Calu3 (cell line): ENCODE measurements at regions not wholly inside any gene's neighbourhood (a gene's known extent, or its start where the extent isn't known, plus 50 kb on each side); places are given as distances from the start of the nearest gene placed in this dataset.

Source experiments
- BruUV-seq: library from RNA; stranded (reverse); fragments of 400-500 nt; replicated peaks from 2 replicates; lab custom pipeline; 2021; lab: Mats Ljungman, UMichigan
- CTCF ChIA-PET: fragments of 300-600 bp; sonication (Branson Sonifier 250); formaldehyde crosslinking; loops from one replicate; lab custom pipeline; 2022; ENCODE audit warnings: antibody characterized with exemption; lab: Charles Lee
- DNase-seq: peaks from one replicate; pipeline ENCODE4 v3.0.0; 2022
- H3K27ac Mint-ChIP-seq: one replicate; pipeline ENCODE4 v1.8.0; 2022; ENCODE audit warnings: mixed read lengths; ENCODE audit not compliant: unreplicated experiment
- H3K27me3 Mint-ChIP-seq: one replicate; pipeline ENCODE4 v1.8.0; 2022; ENCODE audit warnings: mixed read lengths; ENCODE audit not compliant: unreplicated experiment
- H3K36me3 Mint-ChIP-seq: one replicate; pipeline ENCODE4 v1.8.0; 2022; ENCODE audit warnings: mild to moderate bottlenecking, moderate library complexity, mixed read lengths; ENCODE audit not compliant: insufficient read depth, unreplicated experiment
- H3K4me1 Mint-ChIP-seq: one replicate; pipeline ENCODE4 v1.8.0; 2022; ENCODE audit warnings: mild to moderate bottlenecking, low read depth, mixed read lengths; ENCODE audit not compliant: unreplicated experiment
- H3K4me3 Mint-ChIP-seq: one replicate; pipeline ENCODE4 v1.8.0; 2022; ENCODE audit warnings: mild to moderate bottlenecking, low read depth, moderate library complexity, mixed read lengths; ENCODE audit not compliant: unreplicated experiment
- H3K9me3 Mint-ChIP-seq: one replicate; pipeline ENCODE4 v1.8.0; 2022; ENCODE audit warnings: low read depth, mixed read lengths; ENCODE audit not compliant: unreplicated experiment
- intact Hi-C: fragments of 100-400 bp; cut with micrococcal nuclease; formaldehyde crosslinking; loops from one replicate; pipeline ENCODE4 v1.10.0; 2022; ENCODE audit not compliant: unreplicated experiment
- TF ChIP-seq, protein P1 (sequence below): fragments of 200-600 bp; IDR thresholded peaks from one replicate; pipeline ENCODE4 v1.8.0; 2022; ENCODE audit warnings: antibody characterized with exemption; ENCODE audit not compliant: unreplicated experiment

DNA sequence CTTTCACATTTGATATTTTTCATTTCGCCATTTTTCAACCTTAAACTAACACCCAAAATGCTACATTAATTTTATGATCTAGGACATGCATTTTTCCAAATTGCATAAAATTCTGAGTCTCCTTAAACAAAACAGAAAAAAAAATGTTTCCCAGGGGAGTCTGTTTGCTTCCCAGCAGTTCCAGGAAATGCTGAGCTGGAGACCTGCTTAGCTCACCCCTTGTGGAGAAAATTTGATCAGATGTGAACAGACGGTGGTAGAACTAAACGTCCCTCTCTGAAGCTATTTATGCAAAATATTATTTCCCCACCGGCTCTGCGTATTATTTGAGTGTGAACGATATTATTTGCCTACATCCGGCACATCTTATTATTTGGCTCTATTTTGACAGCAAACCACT lies 74.9 kb upstream of the AGAP1 start:
- CTCF ChIA-PET = interaction anchor here (1.2 kb wide), 1 partner anchor 9 kb away, joined by 3 read pairs; no protein-coding TSS in a partner anchor
- H3K4me1 Mint-ChIP-seq = peaks cover 5% of the 10 kb centered on the region
- intact Hi-C loops = no loop called here
- H3K36me3 Mint-ChIP-seq = no peaks in the 10 kb centered on the region
- peaks cover 14% of the 10 kb centered on the region for H3K27me3 Mint-ChIP-seq
- H3K27ac Mint-ChIP-seq = no peak overlapping the region
- no peaks in the 10 kb centered on the region for H3K9me3 Mint-ChIP-seq
- TF ChIP-seq, protein P1, sequence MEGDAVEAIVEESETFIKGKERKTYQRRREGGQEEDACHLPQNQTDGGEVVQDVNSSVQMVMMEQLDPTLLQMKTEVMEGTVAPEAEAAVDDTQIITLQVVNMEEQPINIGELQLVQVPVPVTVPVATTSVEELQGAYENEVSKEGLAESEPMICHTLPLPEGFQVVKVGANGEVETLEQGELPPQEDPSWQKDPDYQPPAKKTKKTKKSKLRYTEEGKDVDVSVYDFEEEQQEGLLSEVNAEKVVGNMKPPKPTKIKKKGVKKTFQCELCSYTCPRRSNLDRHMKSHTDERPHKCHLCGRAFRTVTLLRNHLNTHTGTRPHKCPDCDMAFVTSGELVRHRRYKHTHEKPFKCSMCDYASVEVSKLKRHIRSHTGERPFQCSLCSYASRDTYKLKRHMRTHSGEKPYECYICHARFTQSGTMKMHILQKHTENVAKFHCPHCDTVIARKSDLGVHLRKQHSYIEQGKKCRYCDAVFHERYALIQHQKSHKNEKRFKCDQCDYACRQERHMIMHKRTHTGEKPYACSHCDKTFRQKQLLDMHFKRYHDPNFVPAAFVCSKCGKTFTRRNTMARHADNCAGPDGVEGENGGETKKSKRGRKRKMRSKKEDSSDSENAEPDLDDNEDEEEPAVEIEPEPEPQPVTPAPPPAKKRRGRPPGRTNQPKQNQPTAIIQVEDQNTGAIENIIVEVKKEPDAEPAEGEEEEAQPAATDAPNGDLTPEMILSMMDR = no peak
- BruUV-seq = no TSS peak
- no peak for DNase-seq
- no peak overlapping the region for H3K4me3 Mint-ChIP-seq

DNA sequence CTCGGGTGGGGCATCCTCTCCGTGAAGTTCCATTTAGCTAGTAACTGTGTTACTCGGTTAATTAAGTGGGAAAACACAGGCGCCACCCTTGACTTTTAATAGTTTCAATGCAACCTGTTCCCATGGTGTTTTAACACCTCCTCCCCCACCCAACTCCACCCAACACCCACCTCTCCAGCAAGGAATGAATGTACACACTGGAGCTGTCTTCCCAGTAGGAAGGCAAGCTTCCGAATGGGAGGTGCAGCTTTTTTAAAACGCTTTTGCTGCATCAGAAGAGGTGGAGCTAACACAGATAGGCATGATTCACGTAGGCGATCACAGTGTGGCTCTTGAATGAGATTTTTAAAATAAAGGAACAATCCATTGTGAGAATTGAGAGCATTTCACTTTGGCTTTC lies 73.8 kb upstream of the AGAP1 start:
- Mint-ChIP-seq H3K27ac (no peak overlapping the region), H3K27me3 (peaks cover 23% of the 10 kb centered on the region), H3K4me1 (no peaks in the 10 kb centered on the region), H3K4me3 (no peak overlapping the region), H3K9me3 (peaks cover 3% of the 10 kb centered on the region), H3K36me3 (no peaks in the 10 kb centered on the region)
- intact Hi-C loops = no loop called here
- CTCF ChIA-PET = no interaction called here
- BruUV-seq = no TSS peak
- no peak for DNase-seq
- TF ChIP-seq, protein P1 = no peak

DNA sequence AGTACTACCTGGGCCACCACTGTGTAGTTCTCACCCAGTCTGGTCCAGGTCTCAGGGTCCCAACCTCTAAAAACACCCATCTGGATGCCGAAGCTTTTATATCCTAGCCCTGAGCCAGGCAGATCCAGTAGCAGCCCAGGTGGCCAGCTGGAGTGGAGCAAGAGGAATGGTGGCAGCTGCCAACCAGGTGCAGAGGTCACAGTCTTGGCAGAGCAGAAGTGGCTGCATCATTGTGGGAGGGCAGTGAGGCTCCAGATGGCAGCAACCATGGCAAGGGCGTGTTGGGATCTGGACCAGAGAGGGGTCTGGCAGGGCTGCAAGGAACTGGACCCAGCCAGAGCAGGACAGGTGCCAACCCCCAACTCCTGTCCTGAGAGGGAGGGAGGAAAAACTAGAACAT lies 72.2 kb upstream of the AGAP1 start:
- TF ChIP-seq, protein P1 = no peak
- no TSS peak for BruUV-seq
- CTCF ChIA-PET = no interaction called here
- H3K27me3 Mint-ChIP-seq = peaks cover 27% of the 10 kb centered on the region
- intact Hi-C loops = no loop called here
- H3K4me1 Mint-ChIP-seq = no peaks in the 10 kb centered on the region
- H3K27ac Mint-ChIP-seq = no peak overlapping the region
- DNase-seq = no peak
- H3K36me3 Mint-ChIP-seq = no peaks in the 10 kb centered on the region
- H3K4me3 Mint-ChIP-seq = no peak overlapping the region
- peaks cover 3% of the 10 kb centered on the region for H3K9me3 Mint-ChIP-seq

DNA sequence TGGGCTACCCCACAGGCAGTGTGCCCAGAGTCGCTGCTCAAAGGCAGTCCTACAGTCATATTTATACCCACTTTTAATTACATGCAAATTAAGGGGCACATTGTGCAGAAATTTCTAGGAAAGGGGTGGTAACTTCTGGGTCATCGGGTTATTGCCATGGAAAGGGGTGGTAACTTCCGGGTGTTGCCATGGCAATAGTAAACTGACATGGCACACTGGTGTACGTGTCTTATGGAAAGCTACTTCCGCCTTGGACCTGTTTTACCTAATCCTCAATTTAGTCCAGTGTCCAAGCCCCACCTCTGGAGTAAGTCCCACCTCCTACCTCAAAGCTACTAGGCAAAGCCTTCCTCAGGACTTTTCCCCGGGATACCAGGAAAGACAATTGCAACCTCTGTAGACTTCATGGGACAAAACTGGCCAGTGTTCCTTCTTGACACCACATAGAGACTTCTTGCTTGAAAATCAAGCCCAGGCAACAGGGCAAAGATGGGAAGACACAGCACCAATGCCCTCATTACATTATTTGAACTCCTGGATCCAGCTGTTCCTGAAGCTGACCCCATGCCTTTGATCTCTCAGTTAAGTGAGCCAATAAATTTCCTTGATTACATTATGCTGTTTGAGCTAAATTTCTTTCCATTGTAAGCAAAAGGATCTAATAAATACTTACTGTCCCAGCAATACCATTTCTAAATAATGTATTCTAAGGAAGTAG lies 63.3 kb upstream of the AGAP1 start:
- no TSS peak for BruUV-seq
- no peak for DNase-seq
- H3K9me3 Mint-ChIP-seq = no peaks in the 10 kb centered on the region
- H3K27me3 Mint-ChIP-seq = peaks cover 47% of the 10 kb centered on the region
- intact Hi-C loops = loop anchor here (5.0 kb wide), 1 partner anchor 162 kb away; no protein-coding TSS in a partner anchor
- TF ChIP-seq, protein P1 = no peak
- CTCF ChIA-PET = no interaction called here
- no peaks in the 10 kb centered on the region for H3K4me1 Mint-ChIP-seq
- no peak overlapping the region for H3K4me3 Mint-ChIP-seq
- no peaks in the 10 kb centered on the region for H3K36me3 Mint-ChIP-seq
- H3K27ac Mint-ChIP-seq = no peak overlapping the region
